NCI-H1930 (cell line): ENCODE measurements at regions not wholly inside any gene's neighbourhood (a gene's known extent, or its start where the extent isn't known, plus 50 kb on each side); places are given as distances from the start of the nearest gene placed in this dataset.

ENCODE experiments used
- DNase-seq, 2 experiments: peaks; one replicate each; lab custom pipeline; 2025; lab: John Stamatoyannopoulos, UW

- no peak for DNase-seq
These were observed 49.9 kb upstream of the MAFB start for GRCh38 chr20:40738976-40739375.

GRCh38 chr20:40739841-40740240, 50.8 kb upstream of the MAFB start:
- no peak for DNase-seq

GRCh38 chr20:40741507-40742106, 52.6 kb upstream of the MAFB start:
- DNase-seq = peak in 1 of 2 experiments; percentile 20

GRCh38 chr20:40743141-40743775, 54.2 kb upstream of the MAFB start:
- DNase-seq = no peak

GRCh38 chr20:40744072-40744817, 55.2 kb upstream of the MAFB start:
- DNase-seq = no peak

- no peak for DNase-seq
These were observed 55.8 kb upstream of the MAFB start for GRCh38 chr20:40744818-40745175.

- no peak for DNase-seq
These were observed 57.2 kb upstream of the MAFB start for GRCh38 chr20:40746251-40746650.

GRCh38 chr20:40748182-40748581, 59.1 kb upstream of the MAFB start:
- DNase-seq = no peak

- no peak for DNase-seq
These were observed 61.0 kb upstream of the MAFB start for GRCh38 chr20:40749985-40750506.

- DNase-seq = no peak
These were observed 61.6 kb upstream of the MAFB start for GRCh38 chr20:40750541-40751035.

GRCh38 chr20:40753472-40753871, 64.4 kb upstream of the MAFB start:
- no peak for DNase-seq

- no peak for DNase-seq
These were observed 65.4 kb upstream of the MAFB start for GRCh38 chr20:40754339-40754943.

- DNase-seq = no peak
These were observed 68.1 kb upstream of the MAFB start for GRCh38 chr20:40757087-40757486.

- no peak for DNase-seq
These were observed 69.8 kb upstream of the MAFB start for GRCh38 chr20:40758790-40759189.

GRCh38 chr20:40760399-40760798, 71.4 kb upstream of the MAFB start:
- DNase-seq = no peak

- DNase-seq = no peak
These were observed 74.7 kb upstream of the MAFB start for GRCh38 chr20:40763646-40764295.

GRCh38 chr20:40765814-40766480, 76.9 kb upstream of the MAFB start:
- no peak for DNase-seq

GRCh38 chr20:40766790-40767614, 78.0 kb upstream of the MAFB start:
- DNase-seq = no peak

GRCh38 chr20:40767615-40767924, 78.5 kb upstream of the MAFB start:
- DNase-seq = no peak

- DNase-seq = no peak
These were observed 79.1 kb upstream of the MAFB start for GRCh38 chr20:40768105-40768504.
